ENCODE measurements at regions not wholly inside any gene's neighbourhood (a gene's known extent, or its start where the extent isn't known, plus 50 kb on each side); places are given as distances from the start of the nearest gene placed in this dataset.

GRCh38 chr20:22411627-22412450 lies 172.5 kb downstream of the FOXA2 start (continued):
- TF ChIP-seq AFF4 (CRISPR knock-in tag; IDR thresholded peaks at IDR 0.05): no peak
- no peak for TF ChIP-seq SREBF1 (IDR thresholded peaks at IDR 0.05; ENCODE audit: borderline replicate concordance, low read depth, low read length)
- TF ChIP-seq SOX6 (IDR thresholded peaks at IDR 0.05): peak; percentile 91
- no peak for TF ChIP-seq RFX7 (CRISPR knock-in tag; IDR thresholded peaks at IDR 0.05)
- no peak for TF ChIP-seq ATF2 (CRISPR knock-in tag; IDR thresholded peaks at IDR 0.05)
- no peak for TF ChIP-seq ZFPM2 (CRISPR knock-in tag; IDR thresholded peaks at IDR 0.05)
- no peak for TF ChIP-seq ZNF77 (CRISPR knock-in tag; IDR thresholded peaks at IDR 0.05)
- no peak for TF ChIP-seq SNIP1 (IDR thresholded peaks at IDR 0.05; ENCODE audit: low read depth)
- TF ChIP-seq CBFB (CRISPR knock-in tag; IDR thresholded peaks at IDR 0.05): no peak
- peak; percentile 42 for TF ChIP-seq GATA2 (CRISPR knock-in tag; IDR thresholded peaks at IDR 0.05)
- TF ChIP-seq KDM1A (IDR thresholded peaks at IDR 0.05): peak; percentile 47 to 49; a peak in 1 of 4 replicates
- TF ChIP-seq ZC3H8 (IDR thresholded peaks at IDR 0.05): no peak
- TF ChIP-seq HNRNPUL1 (IDR thresholded peaks at IDR 0.05; ENCODE audit: low read length): no peak
- no peak for TF ChIP-seq ZNF124 (CRISPR knock-in tag; IDR thresholded peaks at IDR 0.05)
- 0 out of 2 replicates have a peak, but pooled peaks have one; percentile 17 for TF ChIP-seq MYC (IDR thresholded peaks at IDR 0.05; ENCODE audit: low read depth, low read length)
- TF ChIP-seq MYC (CRISPR knock-in tag; IDR thresholded peaks at IDR 0.05; ENCODE audit: borderline replicate concordance, low read depth): no peak
- no peak for TF ChIP-seq ZC3H11A (IDR thresholded peaks at IDR 0.05; ENCODE audit: low read depth, low read length)
- no peak; a peak in 1 of 4 replicates for TF ChIP-seq ARNT (IDR thresholded peaks at IDR 0.05)
- no peak for TF ChIP-seq ZNF324 (CRISPR knock-in tag; IDR thresholded peaks at IDR 0.05)
- peak; percentile 79 for TF ChIP-seq ZNF766 (CRISPR knock-in tag; conservative IDR thresholded peaks at IDR 0.05)
- TF ChIP-seq MAFF (IDR thresholded peaks at IDR 0.05; ENCODE audit: low read length): peak; percentile 95
- TF ChIP-seq SPI1 (IDR thresholded peaks at IDR 0.05; ENCODE audit: borderline replicate concordance, low read depth, low read length): no peak
- TF ChIP-seq CTCF (IDR thresholded peaks at IDR 0.05 in 2 of 3, conservative IDR thresholded peaks at IDR 0.05 in 1 of 3; ENCODE audit: insufficient read depth in 2 of 3, low read depth in 1 of 3, low read length in 3 of 3): no peak
- TF ChIP-seq ZFX (CRISPR knock-in tag; IDR thresholded peaks at IDR 0.05): peak; percentile 62
- TF ChIP-seq KHSRP (IDR thresholded peaks at IDR 0.05): no peak
- no peak for TF ChIP-seq ZNF436 (CRISPR knock-in tag; IDR thresholded peaks at IDR 0.05)

Measured in K562 (cell line).